Renal cortex interstitium (tissue), 11 donors: ENCODE measurements at regions not wholly inside any gene's neighbourhood (a gene's known extent, or its start where the extent isn't known, plus 50 kb on each side); places are given as distances from the start of the nearest gene placed in this dataset.
"Not testable (repeated sequence)": the region's sequence is repeated elsewhere in the genome, so short reads cannot be mapped to it uniquely, and the experiment has no call there.

Source experiments
- DNase-seq, 11 donors: peaks; one replicate each; pipeline ENCODE4 v3.0.0-alpha.2; 2013; ENCODE audit warnings: low read depth in 9 of 11, low spot score in 4 of 11; ENCODE audit errors: extremely low read depth in 1 of 11

DNA sequence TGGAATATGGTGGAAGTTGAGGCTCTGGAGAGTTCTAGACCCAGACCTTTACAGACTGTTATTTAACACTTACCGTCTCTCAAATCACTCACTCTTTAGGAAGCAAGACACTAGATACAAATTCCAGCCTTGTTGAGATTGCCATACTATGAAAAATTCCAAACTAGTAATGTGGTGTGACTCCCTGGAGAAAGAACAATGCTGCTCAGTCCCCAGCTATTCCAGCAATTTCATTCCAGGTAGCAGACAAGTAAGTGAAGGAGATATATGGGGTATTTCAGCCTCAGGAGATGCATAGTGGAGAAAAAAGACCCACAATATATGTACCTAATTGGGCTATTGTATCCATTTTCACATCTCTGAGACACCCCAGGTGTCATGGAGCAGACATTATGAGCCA is 678.9 kb upstream of the LMO3 start:
- no peak for DNase-seq

- no peak for DNase-seq
Observed at GRCh38 chr12:17283563-17283962, 677.6 kb upstream of the LMO3 start.

GRCh38 chr12:17282169-17282568 is 676.2 kb upstream of the LMO3 start:
- DNase-seq, result not testable (repeated sequence)

DNA sequence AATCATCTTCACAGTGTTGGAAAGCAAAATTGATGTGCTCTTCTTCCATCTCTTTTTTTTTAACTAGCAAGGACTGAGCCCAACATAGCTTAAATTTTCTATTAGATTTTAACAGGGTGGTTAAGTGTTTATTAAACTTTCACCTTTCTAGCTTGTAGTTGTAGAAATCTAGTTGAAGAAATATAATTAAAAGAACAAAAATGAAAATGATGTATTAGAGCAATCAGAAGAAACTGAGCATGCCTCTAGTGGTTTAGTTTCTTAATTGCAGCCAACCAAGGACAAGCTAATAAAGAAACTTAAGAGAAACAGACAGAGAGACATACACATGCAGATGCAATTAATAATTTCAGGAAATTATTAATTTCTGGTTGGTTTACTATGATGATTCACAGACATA is 673.0 kb upstream of the LMO3 start:
- no peak for DNase-seq

DNA sequence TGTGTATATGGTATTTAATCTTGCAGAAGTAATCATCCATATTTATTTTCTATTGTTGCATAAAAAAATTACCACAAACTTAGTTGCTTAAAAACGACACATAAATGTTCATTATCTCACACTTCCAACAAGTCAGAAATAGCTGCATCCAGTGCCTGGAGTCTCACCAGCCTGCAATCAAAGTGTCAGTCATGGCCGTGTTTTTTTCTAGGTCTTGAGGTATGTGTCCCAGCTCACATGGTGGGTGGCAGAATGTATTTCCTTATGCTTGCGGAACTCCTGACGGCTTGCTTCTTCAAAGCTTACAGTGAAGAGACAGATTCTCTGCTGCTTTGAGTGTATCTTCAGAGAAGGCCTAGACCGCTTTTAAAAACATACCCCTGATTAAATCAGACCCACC is 670.2 kb upstream of the LMO3 start:
- DNase-seq, result no peak

GRCh38 chr12:17266856-17267255 is 660.9 kb upstream of the LMO3 start:
- no peak for DNase-seq

GRCh38 chr12:17264603-17265002 is 658.6 kb upstream of the LMO3 start:
- no peak for DNase-seq

DNA sequence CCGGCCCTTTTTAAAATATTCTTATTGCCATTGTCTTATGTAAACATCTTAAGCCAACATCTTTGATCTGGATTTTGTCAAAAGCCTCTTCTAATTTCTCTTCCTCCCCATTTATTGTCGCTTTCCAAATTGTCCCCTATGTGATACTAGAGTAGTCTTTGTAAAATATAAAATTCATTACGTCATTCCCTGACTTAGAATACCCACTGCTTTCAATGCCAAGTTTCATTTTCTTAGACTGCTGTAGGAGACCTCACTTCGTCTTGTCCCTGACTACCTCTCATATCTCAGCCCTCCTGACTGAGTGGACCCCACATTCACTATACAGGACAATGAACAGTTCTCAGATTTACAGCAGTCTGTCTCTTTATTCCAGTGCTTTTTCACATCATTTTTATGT is 633.9 kb upstream of the LMO3 start:
- no peak for DNase-seq

- DNase-seq, result no peak
Observed at GRCh38 chr12:17235996-17236395, 630.0 kb upstream of the LMO3 start.

GRCh38 chr12:17215759-17216570 is 610.0 kb upstream of the LMO3 start:
- no peak for DNase-seq

DNA sequence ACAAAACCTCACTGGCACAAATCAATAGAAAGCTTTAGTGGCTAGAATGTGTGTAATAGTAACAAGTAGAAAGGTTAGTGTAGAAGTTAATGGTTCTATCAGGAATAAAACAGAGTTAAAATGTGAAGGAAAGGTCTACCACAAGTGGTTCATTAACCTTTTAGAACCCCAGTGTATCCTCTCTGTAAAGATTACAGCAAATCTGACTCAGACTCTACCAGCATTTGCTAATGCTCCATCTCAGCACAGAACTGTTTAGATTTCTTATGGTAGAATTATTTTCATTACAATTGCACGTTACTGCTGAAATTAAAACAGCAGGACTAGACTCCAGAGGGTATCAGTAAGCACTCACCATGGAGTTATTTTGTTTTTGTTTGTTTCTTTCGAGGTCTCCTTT is 609.0 kb upstream of the LMO3 start:
- DNase-seq, result no peak

GRCh38 chr12:17206553-17206952 is 600.6 kb upstream of the LMO3 start:
- no peak for DNase-seq

- DNase-seq, result no peak
Observed at GRCh38 chr12:17204289-17205054, 598.5 kb upstream of the LMO3 start.

DNA sequence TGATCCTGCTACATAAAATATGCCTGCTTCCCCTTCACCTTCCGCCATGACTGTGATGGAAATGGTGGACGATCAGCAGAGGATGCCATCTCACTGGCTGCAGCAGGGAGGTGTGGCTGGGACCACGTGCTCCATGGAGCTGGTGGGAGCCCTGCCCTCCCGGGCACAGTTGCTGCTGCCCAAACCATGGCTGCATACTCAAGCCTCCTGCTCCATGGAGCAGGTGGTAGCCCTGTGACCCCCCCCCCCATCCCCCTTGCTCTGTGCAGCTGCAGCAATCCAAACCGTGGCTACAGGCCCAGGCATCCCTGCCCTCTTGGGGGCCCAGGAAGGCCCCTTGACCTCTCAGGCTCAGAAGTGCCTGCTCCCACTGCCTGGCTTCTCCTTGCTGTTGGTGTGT is 597.5 kb upstream of the LMO3 start:
- no peak for DNase-seq

GRCh38 chr12:17197971-17198370 is 592.0 kb upstream of the LMO3 start:
- DNase-seq, result peak in 1 of 11 donors; percentile 18

- no peak for DNase-seq
Observed at GRCh38 chr12:17192721-17193120, 586.8 kb upstream of the LMO3 start.

DNA sequence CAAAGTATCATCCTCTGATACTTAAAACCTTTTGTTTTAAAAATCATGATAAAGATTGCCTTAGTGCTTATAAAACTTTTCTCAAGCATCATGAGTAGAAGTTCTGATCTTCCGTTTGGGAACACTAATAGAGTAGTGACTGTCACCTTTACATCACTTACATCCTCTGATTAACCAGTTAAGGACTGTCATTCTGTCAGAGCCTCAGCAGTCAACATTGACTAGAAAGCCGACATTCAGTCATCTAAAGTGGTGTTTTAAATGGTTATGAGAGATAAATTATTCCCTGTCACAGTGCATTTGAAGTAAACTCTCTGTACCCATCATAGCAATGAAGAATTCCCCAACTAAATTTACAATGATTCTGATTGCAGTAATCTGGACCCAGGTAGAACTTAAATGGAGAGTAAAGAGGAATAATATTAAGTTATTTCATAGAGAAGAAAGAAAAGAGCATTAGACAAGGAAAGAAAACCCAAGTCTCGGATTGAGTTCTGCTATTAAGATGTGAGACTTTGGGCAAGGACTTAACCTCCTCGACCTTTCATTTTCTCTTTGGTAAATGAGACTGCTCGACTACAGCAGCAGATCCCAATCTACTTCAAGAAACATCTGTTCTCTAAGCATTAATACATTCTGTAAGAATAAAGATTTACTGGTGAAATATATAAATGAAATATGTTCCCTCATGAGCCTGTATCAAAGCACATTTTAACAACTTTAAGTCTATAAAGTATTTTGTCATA is 563.9 kb upstream of the LMO3 start:
- no peak for DNase-seq

DNA sequence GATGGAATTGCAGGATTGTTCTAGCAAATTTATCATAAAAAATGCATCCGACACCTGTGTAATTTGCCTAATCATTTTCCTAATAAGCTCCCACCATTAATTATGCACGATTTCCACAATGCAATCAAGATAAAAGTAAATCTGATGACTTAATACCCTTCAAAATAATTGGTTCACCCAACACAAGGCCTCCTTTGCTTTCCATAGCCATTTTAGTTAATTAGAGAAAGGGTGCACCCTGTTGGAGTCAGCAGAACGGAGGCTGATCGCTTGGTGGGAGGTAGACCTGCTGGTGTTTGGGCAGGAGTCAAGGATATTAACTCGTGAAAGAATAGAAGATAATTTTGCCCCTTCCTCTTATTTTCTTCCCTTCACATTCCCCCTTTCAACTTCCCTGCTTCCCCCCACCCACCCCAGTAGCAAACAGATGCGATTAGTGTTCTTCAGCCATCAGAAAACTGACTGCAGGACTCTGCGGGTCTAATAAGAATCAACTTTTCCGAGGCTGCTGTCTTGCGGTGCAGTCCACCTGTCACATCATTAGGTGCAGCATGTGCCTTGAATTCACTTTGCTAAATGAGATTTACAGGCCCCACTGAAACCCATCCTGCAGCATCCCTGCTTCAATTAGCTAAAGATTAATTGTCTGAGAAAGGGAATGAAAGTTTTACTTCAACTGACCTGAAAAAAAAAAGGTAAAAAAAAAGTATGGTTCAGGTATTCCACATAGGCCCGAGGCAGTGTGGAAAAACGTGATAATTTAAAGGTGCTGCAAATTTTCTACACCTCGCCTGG is 553.7 kb upstream of the LMO3 start:
- no peak for DNase-seq

DNA sequence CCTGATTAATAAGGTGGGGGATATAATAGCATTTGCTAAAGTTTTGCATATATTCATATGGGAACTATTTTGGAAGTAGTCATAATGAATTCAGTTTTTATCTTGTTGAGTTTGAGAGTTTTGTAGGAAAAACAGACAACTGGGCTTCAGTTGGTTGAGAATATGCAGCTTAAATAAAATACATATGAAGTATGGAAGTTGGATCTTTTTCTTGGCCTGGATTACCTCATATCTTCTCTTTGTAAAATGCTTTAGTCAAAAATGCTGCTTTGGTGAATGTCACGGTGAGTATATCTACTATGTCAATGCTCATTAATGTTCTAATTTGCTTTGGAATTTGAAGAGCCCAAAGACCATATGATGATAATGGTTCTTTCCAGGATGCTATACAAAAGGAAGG is 552.2 kb upstream of the LMO3 start:
- no peak for DNase-seq
